Right lung (tissue), 2 donors: ENCODE measurements at regions not wholly inside any gene's neighbourhood (a gene's known extent, or its start where the extent isn't known, plus 50 kb on each side); places are given as distances from the start of the nearest gene placed in this dataset.
"Not testable (repeated sequence)": the region's sequence is repeated elsewhere in the genome, so short reads cannot be mapped to it uniquely, and the experiment has no call there.

Experiments
- DNase-seq, 2 donors: peaks; one replicate each; pipeline ENCODE4 v3.0.0-alpha.2; 2013

DNA sequence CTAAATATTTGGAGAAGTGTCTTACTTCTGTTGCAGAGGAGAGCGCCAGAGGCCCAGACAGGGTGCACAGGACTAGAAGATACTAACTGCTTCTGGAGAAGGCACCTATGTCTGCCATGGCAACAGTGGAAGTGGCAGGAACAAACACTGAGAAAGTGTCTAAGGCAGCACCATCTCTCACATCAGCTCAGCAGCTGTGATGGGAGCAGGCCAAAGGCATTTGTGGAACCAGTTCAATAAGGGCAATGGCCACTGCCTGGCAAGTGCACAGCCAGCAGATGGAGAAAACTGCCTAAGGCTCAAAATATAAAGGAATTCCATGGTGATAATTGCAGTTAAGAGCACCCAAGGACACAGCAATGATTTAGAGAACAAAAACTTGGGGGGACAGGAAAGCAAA lies 563.0 kb upstream of the CCDC54 start:
- DNase-seq = peak; percentile 46 to 56

DNA sequence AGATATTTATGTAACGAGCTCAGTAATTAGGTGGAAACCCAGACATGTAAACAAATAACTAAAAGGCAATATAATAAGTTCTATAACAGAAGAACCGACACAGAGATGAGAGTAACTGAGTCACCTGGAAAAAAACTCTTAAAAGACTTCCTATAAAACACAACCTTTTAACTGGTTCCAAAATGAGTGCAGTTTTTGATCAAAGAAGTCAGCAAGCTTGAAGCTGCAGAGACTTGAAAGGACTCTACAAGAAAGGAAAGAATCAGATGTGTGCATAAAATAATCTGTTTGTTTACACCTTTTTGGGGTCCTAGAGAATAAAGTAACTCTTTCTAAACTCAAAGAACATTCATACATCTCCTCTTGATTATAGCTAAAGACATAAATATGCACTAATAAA lies 560.4 kb upstream of the CCDC54 start:
- no peak for DNase-seq

- no peak for DNase-seq
Measured at GRCh38 chr3:106817706-106818105, 559.5 kb upstream of the CCDC54 start.

GRCh38 chr3:106819440-106819839 lies 557.8 kb upstream of the CCDC54 start:
- no peak for DNase-seq

DNA sequence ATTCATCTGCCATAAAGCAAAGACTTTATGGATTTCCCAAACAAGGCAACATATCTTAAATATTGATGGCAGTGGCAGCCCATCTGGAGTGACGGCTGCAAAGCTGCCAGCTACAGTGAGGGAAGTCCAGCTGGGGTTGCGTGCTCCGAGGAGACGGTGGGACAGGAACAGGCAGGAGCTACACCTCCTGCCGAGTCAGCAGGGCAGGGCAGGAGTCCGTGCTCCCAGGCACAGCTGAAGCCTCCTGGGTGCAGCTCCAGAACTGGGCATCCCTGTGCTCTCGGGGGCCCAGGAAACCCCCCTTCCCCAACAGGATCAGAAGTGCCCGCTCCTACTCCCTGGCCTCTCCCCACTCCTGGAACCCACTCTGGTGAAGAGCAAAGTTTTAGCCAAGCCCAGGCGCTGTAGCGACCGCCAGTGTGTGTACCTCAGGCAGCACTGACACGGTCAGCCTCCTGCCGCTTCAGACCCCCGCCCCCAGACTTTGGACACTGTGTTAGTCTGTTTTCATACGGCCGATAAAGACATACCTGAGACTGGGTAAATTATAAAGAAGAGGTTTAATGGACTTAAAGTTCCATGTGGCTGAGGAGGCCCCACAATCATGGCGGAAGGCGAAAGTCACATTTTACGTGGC lies 556.4 kb upstream of the CCDC54 start:
- no peak for DNase-seq

GRCh38 chr3:106821801-106822200 lies 555.4 kb upstream of the CCDC54 start:
- DNase-seq = no peak

DNA sequence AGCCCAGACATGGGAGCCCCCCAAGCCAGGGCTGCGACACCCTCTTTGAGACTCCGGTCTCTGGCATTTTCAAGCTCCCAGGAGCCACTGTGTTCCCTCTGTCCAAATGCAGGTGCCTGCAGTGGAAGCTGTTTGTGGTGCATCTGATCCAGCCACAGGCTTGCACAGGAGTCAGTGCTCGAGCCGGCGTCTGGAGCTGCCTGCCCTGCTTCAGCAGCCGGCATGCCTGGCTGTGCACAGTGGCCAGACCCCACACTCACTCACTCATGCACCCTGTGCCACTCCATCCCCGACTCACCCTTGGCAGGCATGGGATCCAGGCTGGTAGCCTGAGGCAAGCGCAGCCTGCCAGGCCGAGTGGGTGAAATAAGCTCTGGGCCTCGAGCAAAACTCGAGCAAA lies 555.0 kb upstream of the CCDC54 start:
- no peak for DNase-seq

GRCh38 chr3:106823701-106824100 lies 553.5 kb upstream of the CCDC54 start:
- DNase-seq = no peak

- DNase-seq = no peak
Measured at GRCh38 chr3:106824856-106825255, 552.4 kb upstream of the CCDC54 start.

GRCh38 chr3:106825962-106826605 lies 551.2 kb upstream of the CCDC54 start:
- DNase-seq = no peak

DNA sequence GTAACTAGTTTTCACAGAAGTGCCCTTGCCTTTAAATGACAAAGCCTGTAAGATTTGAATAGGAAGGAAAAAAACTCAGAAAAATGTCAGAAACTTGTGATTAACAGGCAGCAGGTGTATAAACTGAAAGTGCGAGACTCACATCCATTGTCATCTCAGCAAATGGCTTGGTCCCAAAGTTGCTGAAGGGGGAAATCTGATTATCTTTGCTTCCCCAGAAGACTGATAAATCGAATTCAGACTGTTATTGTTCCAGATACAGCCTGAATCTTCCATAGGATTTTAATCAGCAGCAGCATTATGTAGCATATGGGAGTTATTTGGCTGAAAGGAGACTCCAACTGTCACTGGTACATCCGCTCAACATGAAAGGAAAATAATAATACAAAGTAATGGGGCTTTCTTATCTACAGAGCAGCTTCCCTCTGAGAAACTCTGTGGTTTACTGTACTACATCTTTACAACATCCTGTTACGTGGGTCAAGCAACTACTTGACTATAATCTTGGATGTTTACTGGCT lies 550.4 kb upstream of the CCDC54 start:
- no peak for DNase-seq

- no peak for DNase-seq
Measured at GRCh38 chr3:106827515-106828213, 549.6 kb upstream of the CCDC54 start.

DNA sequence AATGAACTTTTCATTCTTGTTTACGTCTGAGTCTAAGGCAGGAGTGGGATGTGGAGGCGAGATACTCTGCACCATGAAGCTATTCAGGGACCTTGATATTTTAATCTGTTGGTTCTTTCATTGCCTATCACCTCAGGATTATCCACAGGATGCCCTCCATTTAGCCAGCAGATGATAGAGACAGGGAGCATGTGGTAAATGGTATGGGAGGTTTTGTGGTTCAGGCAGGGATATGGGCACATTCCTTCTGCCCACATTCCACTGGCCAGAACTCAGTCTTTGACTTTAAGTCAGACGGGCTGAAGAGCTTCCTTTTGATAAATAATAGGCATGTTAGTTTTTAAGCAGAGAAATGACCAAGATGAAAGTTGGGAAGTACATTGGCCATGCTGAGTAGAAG lies 548.0 kb upstream of the CCDC54 start:
- no peak for DNase-seq

DNA sequence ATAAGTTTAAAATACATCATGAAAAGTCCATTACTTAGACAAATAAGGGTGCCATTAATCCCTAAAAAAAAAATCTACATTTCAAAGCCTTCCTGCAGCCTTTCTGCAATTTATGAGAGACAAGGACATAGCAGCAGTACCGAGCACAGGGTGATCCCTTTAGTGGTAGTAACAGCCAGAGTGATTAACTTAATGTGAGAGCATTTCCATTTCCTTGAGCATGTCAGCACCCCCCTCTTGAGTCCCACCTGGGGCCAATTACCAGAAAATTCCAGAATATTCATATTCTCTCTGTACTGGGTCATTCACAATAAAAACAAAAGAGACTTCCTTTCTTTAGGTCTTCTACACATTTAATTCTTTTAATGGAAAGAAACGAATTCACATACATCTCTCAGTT lies 546.9 kb upstream of the CCDC54 start:
- DNase-seq = no peak

- no peak for DNase-seq
Measured at GRCh38 chr3:106836906-106837305, 540.3 kb upstream of the CCDC54 start.

DNA sequence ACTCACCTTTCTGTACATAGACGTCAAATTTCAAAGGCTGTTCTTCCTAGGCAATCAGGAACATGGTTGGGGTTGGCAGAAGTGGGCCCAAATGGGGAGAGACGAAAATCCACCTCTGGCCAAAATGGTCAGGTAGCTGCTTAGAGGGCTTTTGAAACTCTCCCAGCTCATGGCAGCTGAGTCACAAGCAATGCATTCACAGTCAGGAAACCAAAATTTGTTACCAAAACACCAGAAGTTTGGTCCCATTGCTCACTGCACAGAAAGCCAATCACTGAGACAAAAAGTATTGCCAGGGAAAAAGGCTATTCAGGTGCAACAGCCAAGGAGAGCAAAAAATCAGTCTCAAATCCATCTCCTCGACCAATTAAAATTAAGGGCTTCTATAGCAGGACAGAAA lies 539.6 kb upstream of the CCDC54 start:
- DNase-seq = no peak

GRCh38 chr3:106839576-106840280 lies 537.5 kb upstream of the CCDC54 start:
- no peak for DNase-seq

GRCh38 chr3:106840319-106840718 lies 536.9 kb upstream of the CCDC54 start:
- DNase-seq = no peak

DNA sequence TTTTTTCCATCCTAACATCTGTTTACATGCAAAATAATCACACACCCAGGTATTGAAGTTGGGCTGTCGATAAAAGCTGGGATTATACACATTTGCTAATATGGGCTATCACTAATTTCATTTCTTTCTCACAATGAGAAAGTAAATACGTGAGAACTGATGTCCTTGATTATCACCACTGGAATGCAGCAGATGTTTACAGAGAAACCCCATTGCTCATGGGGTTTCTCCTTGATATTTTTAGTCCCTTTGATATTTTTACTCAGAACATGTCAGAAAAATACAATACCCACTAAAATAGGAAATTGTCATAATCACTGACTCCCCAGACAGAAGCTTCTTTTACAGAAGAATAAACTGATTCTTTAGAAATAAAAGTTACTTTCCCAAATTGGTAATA lies 535.1 kb upstream of the CCDC54 start:
- DNase-seq = no peak

DNA sequence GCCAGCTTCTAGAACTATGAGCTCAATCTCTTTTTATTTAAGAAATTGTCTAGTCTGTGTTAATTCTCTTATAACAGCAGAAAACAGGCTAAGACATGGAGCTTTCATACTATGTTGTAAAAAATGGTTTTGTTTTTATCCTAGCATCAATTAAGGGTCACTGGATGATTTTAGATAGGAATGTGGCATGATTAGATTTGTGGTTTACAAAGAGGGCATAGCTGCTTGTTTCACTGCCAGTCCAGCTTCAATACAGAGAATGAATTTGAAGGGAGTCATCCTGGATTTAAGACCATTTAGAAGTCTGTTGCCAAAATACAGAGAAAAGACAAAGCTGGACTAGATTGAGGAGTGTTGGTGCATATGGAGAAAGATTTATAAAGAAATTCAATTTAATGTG lies 532.6 kb upstream of the CCDC54 start:
- DNase-seq = no peak

- no peak for DNase-seq
Measured at GRCh38 chr3:106848099-106848498, 529.1 kb upstream of the CCDC54 start.

- DNase-seq = no peak
Measured at GRCh38 chr3:106850437-106850836, 526.8 kb upstream of the CCDC54 start.

- DNase-seq = not testable (repeated sequence)
Measured at GRCh38 chr3:106858321-106858720, 518.9 kb upstream of the CCDC54 start.
